DOHH2 (cell line): ENCODE measurements at regions not wholly inside any gene's neighbourhood (a gene's known extent, or its start where the extent isn't known, plus 50 kb on each side); places are given as distances from the start of the nearest gene placed in this dataset.

Source experiments
- H3F3A ChIP-seq: fragments of 200-600 bp; sonication (generic), shearing (Covaris generic); 2 replicates; pipeline ENCODE4 v1.6.0; 2016; ENCODE audit warnings: antibody characterized with exemption, mild to moderate bottlenecking; ENCODE audit not compliant: control insufficient read depth, insufficient read depth
- H3K27ac ChIP-seq: fragments of 200-600 bp; sonication (generic); 2 replicates; pipeline ENCODE4 v1.5.1; 2014; ENCODE audit warnings: low read depth, mild to moderate bottlenecking, low read length, moderate library complexity
- H3K27me3 ChIP-seq: fragments of 200-600 bp; sonication (generic); 2 replicates; pipeline ENCODE4 v1.6.1; 2014; ENCODE audit warnings: mild to moderate bottlenecking, low read length, mixed read lengths; ENCODE audit not compliant: control insufficient read depth
- H3K36me3 ChIP-seq: fragments of 200-600 bp; sonication (generic); 2 replicates; pipeline ENCODE4 v1.6.1; 2014; ENCODE audit warnings: mild to moderate bottlenecking, low read length, moderate library complexity, mixed read lengths; ENCODE audit not compliant: control insufficient read depth
- H3K4me1 ChIP-seq: fragments of 200-600 bp; sonication (generic); 2 replicates; pipeline ENCODE4 v1.6.1; 2014; ENCODE audit warnings: mild to moderate bottlenecking, low read length, mixed read lengths; ENCODE audit not compliant: control insufficient read depth
- H3K4me2 ChIP-seq: fragments of 200-600 bp; sonication (generic); 2 replicates; pipeline ENCODE4 v1.6.0; 2014; ENCODE audit warnings: mild to moderate bottlenecking, low read length, moderate library complexity
- H3K4me3 ChIP-seq: fragments of 200-600 bp; sonication (generic); 2 replicates; pipeline ENCODE4 v1.5.1; 2014; ENCODE audit warnings: mild to moderate bottlenecking, low read length, mixed read lengths
- H3K79me2 ChIP-seq: fragments of 200-600 bp; sonication (generic); 2 replicates; pipeline ENCODE4 v1.6.1; 2014; ENCODE audit warnings: mild to moderate bottlenecking, low read length, mixed read lengths; ENCODE audit not compliant: control insufficient read depth
- H3K9me2 ChIP-seq: fragments of 200-600 bp; sonication (generic); replicated peaks from 2 replicates; pipeline ENCODE4 v1.6.1; 2014; ENCODE audit warnings: mild to moderate bottlenecking, low read length, mixed read lengths; ENCODE audit not compliant: control insufficient read depth
- H3K9me3 ChIP-seq: fragments of 200-600 bp; sonication (generic); 2 replicates; pipeline ENCODE4 v1.6.1; 2014; ENCODE audit warnings: antibody characterized with exemption, low read length, mixed read lengths; ENCODE audit not compliant: control insufficient read depth, insufficient read depth
- H4K20me1 ChIP-seq: fragments of 200-600 bp; sonication (generic); 2 replicates; pipeline ENCODE4 v1.6.0; 2014; ENCODE audit warnings: low read depth, mild to moderate bottlenecking, antibody characterized with exemption, low read length, moderate library complexity; ENCODE audit not compliant: control insufficient read depth, insufficient read depth
- CTCF ChIP-seq: fragments of 200-600 bp; sonication (generic); IDR thresholded peaks from one replicate; pipeline ENCODE4 v1.5.1; 2014; ENCODE audit warnings: antibody characterized with exemption, mild to moderate bottlenecking, low read depth, low read length; ENCODE audit not compliant: poor library complexity, severe bottlenecking
- EZH2phosphoT487 ChIP-seq: fragments of 200-600 bp; sonication (generic); IDR thresholded peaks from 2 replicates; pipeline ENCODE4 v1.6.1; 2017; ENCODE audit warnings: borderline replicate concordance, mild to moderate bottlenecking, antibody characterized with exemption, low read length, moderate library complexity, mixed read lengths

GRCh38 chr14:98192946-98193345, 1079.1 kb downstream of the BCL11B start:
- no peaks in the 10 kb centered on the region for H3K9me2 ChIP-seq
- H3K36me3 ChIP-seq: no peaks in the 10 kb centered on the region
- H3K9me3 ChIP-seq: no peaks in the 10 kb centered on the region
- TF ChIP-seq EZH2phosphoT487 (no peak), CTCF (no peak)
- no peak overlapping the region for H3K27ac ChIP-seq
- no peaks in the 10 kb centered on the region for H4K20me1 ChIP-seq
- no peak overlapping the region for H3K4me3 ChIP-seq
- H3F3A ChIP-seq: no peaks in the 10 kb centered on the region
- no peaks in the 10 kb centered on the region for H3K4me1 ChIP-seq
- no peak overlapping the region for H3K4me2 ChIP-seq
- no peaks in the 10 kb centered on the region for H3K79me2 ChIP-seq
- H3K27me3 ChIP-seq: no peaks in the 10 kb centered on the region

DNA sequence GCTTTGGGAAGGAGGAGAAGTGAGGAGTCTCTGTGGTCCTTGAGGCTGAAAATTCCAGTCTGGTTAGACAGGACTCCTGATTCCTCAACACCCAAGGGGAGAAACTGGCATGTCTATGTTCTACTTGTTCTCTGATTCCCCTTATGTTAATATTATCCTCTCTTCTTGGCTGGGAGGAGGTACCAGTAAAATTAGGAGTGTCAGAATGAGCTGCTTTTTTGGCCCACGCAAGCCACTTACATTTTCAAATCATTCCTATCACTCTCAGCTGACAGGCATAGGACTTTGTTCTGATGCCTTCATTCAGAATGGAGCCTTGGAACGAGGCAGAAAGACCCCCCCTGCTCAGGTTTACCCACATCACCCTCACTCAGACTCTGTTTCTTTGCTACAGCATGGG, 1077.2 kb downstream of the BCL11B start:
- H4K20me1 ChIP-seq: no peaks in the 10 kb centered on the region
- no peaks in the 10 kb centered on the region for H3K79me2 ChIP-seq
- no peaks in the 10 kb centered on the region for H3K9me2 ChIP-seq
- no peaks in the 10 kb centered on the region for H3K27me3 ChIP-seq
- no peak for TF ChIP-seq CTCF
- TF ChIP-seq EZH2phosphoT487: no peak
- no peaks in the 10 kb centered on the region for H3K4me1 ChIP-seq
- no peak overlapping the region for H3K4me3 ChIP-seq
- no peaks in the 10 kb centered on the region for H3F3A ChIP-seq
- no peak overlapping the region for H3K27ac ChIP-seq
- H3K9me3 ChIP-seq: no peaks in the 10 kb centered on the region
- H3K4me2 ChIP-seq: no peak overlapping the region
- no peaks in the 10 kb centered on the region for H3K36me3 ChIP-seq

- Histone ChIP-seq H3K9me2 (no peaks in the 10 kb centered on the region), H3K9me3 (no peaks in the 10 kb centered on the region), H3K4me3 (no peak overlapping the region), H3K27me3 (no peaks in the 10 kb centered on the region), H3K4me1 (no peaks in the 10 kb centered on the region), H3F3A (no peaks in the 10 kb centered on the region), H3K79me2 (no peaks in the 10 kb centered on the region), H4K20me1 (no peaks in the 10 kb centered on the region), H3K27ac (no peak overlapping the region), H3K36me3 (no peaks in the 10 kb centered on the region), H3K4me2 (no peak overlapping the region)
- TF ChIP-seq CTCF: no peak
- no peak for TF ChIP-seq EZH2phosphoT487
Measured at GRCh38 chr14:98195256-98195655, 1076.7 kb downstream of the BCL11B start.

- TF ChIP-seq CTCF (no peak), EZH2phosphoT487 (no peak)
- no peaks in the 10 kb centered on the region for H3K79me2 ChIP-seq
- H3K4me2 ChIP-seq: no peak overlapping the region
- no peaks in the 10 kb centered on the region for H3F3A ChIP-seq
- H3K4me1 ChIP-seq: no peaks in the 10 kb centered on the region
- no peaks in the 10 kb centered on the region for H3K9me2 ChIP-seq
- H4K20me1 ChIP-seq: no peaks in the 10 kb centered on the region
- no peak overlapping the region for H3K27ac ChIP-seq
- no peaks in the 10 kb centered on the region for H3K27me3 ChIP-seq
- no peak overlapping the region for H3K4me3 ChIP-seq
- H3K36me3 ChIP-seq: no peaks in the 10 kb centered on the region
- H3K9me3 ChIP-seq: no peaks in the 10 kb centered on the region
Measured at GRCh38 chr14:98197933-98198332, 1074.1 kb downstream of the BCL11B start.
